Fibroblast of the aortic adventitia (primary cell): ENCODE measurements at regions not wholly inside any gene's neighbourhood (a gene's known extent, or its start where the extent isn't known, plus 50 kb on each side); places are given as distances from the start of the nearest gene placed in this dataset. TPM values are rescaled to one million over a fixed set of nuclear protein-coding genes. Genes with fewer than 3 reads are reported as not detected.

Experiments
- DNase-seq: peaks from one replicate; pipeline ENCODE4 v3.0.0-alpha.2; 2010; ENCODE audit warnings: low read depth
- H3K4me3 ChIP-seq: 2 replicates; pipeline ENCODE4 v1.5.1; 2011; ENCODE audit warnings: low read depth, mild to moderate bottlenecking, control low read depth, low read length, moderate library complexity
- small RNA-seq: library from RNA; depleted of rRNA; stranded (forward); fragments of <200 nt; gene quantifications from one replicate; pipeline ENCODE3, GENCODE V24; 2012
- TF ChIP-seq, protein P1 (sequence below): IDR thresholded peaks from 2 replicates; pipeline ENCODE4 v1.5.1; 2011; ENCODE audit warnings: mild to moderate bottlenecking, low read length, control low read depth, inconsistent platforms; ENCODE audit not compliant: insufficient read depth

GRCh38 chr7:39890411-39890810 is 59.6 kb upstream of the CDK13 start:
- TF ChIP-seq, protein P1, sequence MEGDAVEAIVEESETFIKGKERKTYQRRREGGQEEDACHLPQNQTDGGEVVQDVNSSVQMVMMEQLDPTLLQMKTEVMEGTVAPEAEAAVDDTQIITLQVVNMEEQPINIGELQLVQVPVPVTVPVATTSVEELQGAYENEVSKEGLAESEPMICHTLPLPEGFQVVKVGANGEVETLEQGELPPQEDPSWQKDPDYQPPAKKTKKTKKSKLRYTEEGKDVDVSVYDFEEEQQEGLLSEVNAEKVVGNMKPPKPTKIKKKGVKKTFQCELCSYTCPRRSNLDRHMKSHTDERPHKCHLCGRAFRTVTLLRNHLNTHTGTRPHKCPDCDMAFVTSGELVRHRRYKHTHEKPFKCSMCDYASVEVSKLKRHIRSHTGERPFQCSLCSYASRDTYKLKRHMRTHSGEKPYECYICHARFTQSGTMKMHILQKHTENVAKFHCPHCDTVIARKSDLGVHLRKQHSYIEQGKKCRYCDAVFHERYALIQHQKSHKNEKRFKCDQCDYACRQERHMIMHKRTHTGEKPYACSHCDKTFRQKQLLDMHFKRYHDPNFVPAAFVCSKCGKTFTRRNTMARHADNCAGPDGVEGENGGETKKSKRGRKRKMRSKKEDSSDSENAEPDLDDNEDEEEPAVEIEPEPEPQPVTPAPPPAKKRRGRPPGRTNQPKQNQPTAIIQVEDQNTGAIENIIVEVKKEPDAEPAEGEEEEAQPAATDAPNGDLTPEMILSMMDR: no peak
- H3K4me3 ChIP-seq: no peak overlapping the region
- no peak for DNase-seq

DNA sequence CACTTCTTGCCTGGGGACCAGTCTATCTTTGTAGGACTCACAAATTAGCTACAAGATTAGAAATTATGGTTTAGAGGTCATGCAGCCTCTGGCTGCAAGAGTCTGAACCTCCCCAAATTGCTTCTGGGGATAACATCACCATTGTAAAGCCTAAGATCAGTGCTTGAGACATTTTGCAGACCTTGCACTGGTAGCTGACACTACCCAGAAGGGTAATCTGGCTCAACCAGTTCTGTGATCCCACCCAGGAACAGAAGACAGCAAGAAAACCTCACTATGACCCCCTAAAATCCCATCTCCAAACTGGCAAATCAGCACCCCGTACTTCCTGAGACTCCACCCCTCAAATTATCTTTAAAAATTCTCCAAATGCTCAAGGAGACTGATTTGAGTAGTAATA is 58.2 kb upstream of the CDK13 start:
- DNase-seq: no peak
- TF ChIP-seq, protein P1: no peak
- no peak overlapping the region for H3K4me3 ChIP-seq

GRCh38 chr7:39892361-39892760 is 57.7 kb upstream of the CDK13 start:
- DNase-seq: no peak
- TF ChIP-seq, protein P1: no peak
- no peak overlapping the region for H3K4me3 ChIP-seq

DNA sequence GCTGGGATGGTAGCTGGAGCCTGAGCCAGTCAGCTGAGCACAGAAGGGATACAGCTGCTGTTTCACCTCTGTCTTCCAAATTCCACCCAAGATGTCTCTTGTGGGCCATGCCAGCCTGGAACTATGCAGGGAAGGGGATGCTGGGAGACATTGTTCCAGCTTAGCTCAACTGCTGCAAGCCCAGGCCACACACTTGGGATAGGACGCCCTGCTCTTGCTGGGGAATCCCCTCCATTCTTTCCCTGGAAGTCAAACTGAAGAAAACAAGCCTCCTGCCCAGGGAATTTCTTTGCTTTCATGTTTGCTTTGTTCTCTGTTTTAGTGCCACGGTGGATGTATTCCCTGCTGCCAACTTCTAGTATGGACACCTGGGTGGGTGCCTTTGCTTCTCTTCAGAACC is 55.2 kb upstream of the CDK13 start:
- DNase-seq: peak; percentile 32
- H3K4me3 ChIP-seq: no peak overlapping the region
- TF ChIP-seq, protein P1: no peak

- no peak for DNase-seq
- TF ChIP-seq, protein P1: no peak
Measured at GRCh38 chr7:39896840-39897239, 53.2 kb upstream of the CDK13 start.

DNA sequence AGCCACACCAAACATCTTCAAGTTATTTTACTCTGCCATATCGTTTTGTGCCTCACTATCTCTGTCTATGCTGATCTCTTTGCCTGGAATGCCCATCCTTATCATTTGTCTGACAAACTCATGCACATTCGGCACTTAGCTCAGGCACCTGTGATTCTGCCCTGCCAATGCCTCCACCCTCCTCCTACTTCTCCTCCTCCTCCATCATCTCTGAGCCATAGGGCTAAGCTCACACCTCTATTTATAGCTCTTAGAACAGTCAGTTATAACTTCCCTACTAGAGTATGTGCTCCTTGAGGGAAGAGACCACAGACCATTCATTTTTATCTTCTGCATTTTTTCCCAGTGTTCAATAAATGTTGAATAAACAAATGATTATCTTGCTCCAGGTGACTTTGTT is 51.2 kb upstream of the CDK13 start:
- TF ChIP-seq, protein P1: no peak
- H3K4me3 ChIP-seq: no peak overlapping the region
- no peak for DNase-seq

More at GRCh38 chr7:39896840-39897239, 53.2 kb upstream of the CDK13 start:
- no peak overlapping the region for H3K4me3 ChIP-seq

Small RNA genes lying in the stretch of these regions (small RNA-seq; reads per million reads assigned to genes)
- not detected for gene RN7SL496P
- not detected for gene RNU6-719P
